ENCODE measurements at regions not wholly inside any gene's neighbourhood (a gene's known extent, or its start where the extent isn't known, plus 50 kb on each side); places are given as distances from the start of the nearest gene placed in this dataset.
A peak's percentile ranks its signal among the peaks of the same experiment; 100 is the strongest.

DNA sequence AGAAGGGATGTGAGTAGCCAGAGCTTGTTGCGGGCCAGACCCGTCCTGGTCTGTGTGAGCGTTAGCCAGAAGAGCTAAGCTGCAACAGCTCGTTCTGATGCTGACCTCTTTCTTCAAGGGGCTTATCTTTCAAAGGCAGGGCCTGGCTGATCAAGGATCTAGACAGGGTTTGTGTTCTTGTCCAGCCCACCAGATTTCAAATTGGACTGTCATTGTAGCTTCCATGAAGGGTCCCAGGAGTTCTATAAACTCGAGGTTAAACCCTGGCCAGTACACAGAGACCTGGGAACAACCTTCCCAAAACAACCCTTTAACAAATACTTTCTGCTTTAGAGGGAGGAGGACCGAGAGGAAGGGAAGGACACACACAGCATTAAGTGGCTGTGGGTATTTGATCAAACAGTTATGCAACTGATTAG, 153.0 kb upstream of the TUT7 start:
- no peaks in the 10 kb centered on the region for H3K27me3 ChIP-seq (replicated peaks)
- no peaks in the 10 kb centered on the region for H3K36me3 ChIP-seq (replicated peaks)
- H3K4me3 ChIP-seq (ENCODE audit: low read depth, low read length) = no peak overlapping the region
- TF ChIP-seq, protein P1, sequence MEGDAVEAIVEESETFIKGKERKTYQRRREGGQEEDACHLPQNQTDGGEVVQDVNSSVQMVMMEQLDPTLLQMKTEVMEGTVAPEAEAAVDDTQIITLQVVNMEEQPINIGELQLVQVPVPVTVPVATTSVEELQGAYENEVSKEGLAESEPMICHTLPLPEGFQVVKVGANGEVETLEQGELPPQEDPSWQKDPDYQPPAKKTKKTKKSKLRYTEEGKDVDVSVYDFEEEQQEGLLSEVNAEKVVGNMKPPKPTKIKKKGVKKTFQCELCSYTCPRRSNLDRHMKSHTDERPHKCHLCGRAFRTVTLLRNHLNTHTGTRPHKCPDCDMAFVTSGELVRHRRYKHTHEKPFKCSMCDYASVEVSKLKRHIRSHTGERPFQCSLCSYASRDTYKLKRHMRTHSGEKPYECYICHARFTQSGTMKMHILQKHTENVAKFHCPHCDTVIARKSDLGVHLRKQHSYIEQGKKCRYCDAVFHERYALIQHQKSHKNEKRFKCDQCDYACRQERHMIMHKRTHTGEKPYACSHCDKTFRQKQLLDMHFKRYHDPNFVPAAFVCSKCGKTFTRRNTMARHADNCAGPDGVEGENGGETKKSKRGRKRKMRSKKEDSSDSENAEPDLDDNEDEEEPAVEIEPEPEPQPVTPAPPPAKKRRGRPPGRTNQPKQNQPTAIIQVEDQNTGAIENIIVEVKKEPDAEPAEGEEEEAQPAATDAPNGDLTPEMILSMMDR (IDR thresholded peaks at IDR 0.05; ENCODE audit: low read depth, low read length, missing control alignments) = no peak
- H3K27ac ChIP-seq = no peak overlapping the region
- DNase-seq = no peak
- in situ Hi-C loops (cut with HindIII; ENCODE audit: low pct_ligation_motif_present, low sequenced_read_pairs) = no loop called here

- in situ Hi-C loops (cut with HindIII; ENCODE audit: low pct_ligation_motif_present, low sequenced_read_pairs) = no loop called here
- H3K36me3 ChIP-seq (replicated peaks) = no peaks in the 10 kb centered on the region
- H3K4me3 ChIP-seq (ENCODE audit: low read depth, low read length) = no peak overlapping the region
- no peak for DNase-seq
- TF ChIP-seq, protein P1 (IDR thresholded peaks at IDR 0.05; ENCODE audit: low read depth, low read length, missing control alignments) = no peak
- H3K27ac ChIP-seq = no peak overlapping the region
- H3K27me3 ChIP-seq (replicated peaks) = no peaks in the 10 kb centered on the region
Observed at GRCh38 chr9:86503942-86504341, 149.7 kb upstream of the TUT7 start.

GRCh38 chr9:86503314-86503713, 149.1 kb upstream of the TUT7 start:
- no peak for DNase-seq
- H3K27me3 ChIP-seq (replicated peaks) = no peaks in the 10 kb centered on the region
- TF ChIP-seq, protein P1 (IDR thresholded peaks at IDR 0.05; ENCODE audit: low read depth, low read length, missing control alignments) = no peak
- in situ Hi-C loops (cut with HindIII; ENCODE audit: low pct_ligation_motif_present, low sequenced_read_pairs) = no loop called here
- H3K36me3 ChIP-seq (replicated peaks) = no peaks in the 10 kb centered on the region
- no peak overlapping the region for H3K27ac ChIP-seq
- H3K4me3 ChIP-seq (ENCODE audit: low read depth, low read length) = no peak overlapping the region

GRCh38 chr9:86500667-86501435, 146.6 kb upstream of the TUT7 start:
- no peak overlapping the region for H3K4me3 ChIP-seq (ENCODE audit: low read depth, low read length)
- no peaks in the 10 kb centered on the region for H3K36me3 ChIP-seq (replicated peaks)
- peak; percentile 86 for DNase-seq
- no peaks in the 10 kb centered on the region for H3K27me3 ChIP-seq (replicated peaks)
- in situ Hi-C loops (cut with HindIII; ENCODE audit: low pct_ligation_motif_present, low sequenced_read_pairs) = no loop called here
- TF ChIP-seq, protein P1 (IDR thresholded peaks at IDR 0.05; ENCODE audit: low read depth, low read length, missing control alignments) = no peak
- H3K27ac ChIP-seq = peak overlapping the region; percentile 82

GRCh38 chr9:86500031-86500430, 145.8 kb upstream of the TUT7 start:
- Histone ChIP-seq H3K27me3 (replicated peaks) (no peaks in the 10 kb centered on the region), H3K36me3 (replicated peaks) (no peaks in the 10 kb centered on the region), H3K27ac (no peak overlapping the region), H3K4me3 (ENCODE audit: low read depth, low read length) (no peak overlapping the region)
- DNase-seq = no peak
- TF ChIP-seq, protein P1 (IDR thresholded peaks at IDR 0.05; ENCODE audit: low read depth, low read length, missing control alignments) = no peak
- in situ Hi-C loops (cut with HindIII; ENCODE audit: low pct_ligation_motif_present, low sequenced_read_pairs) = no loop called here
